IPS DF 19.7 (cell line): ENCODE measurements at regions not wholly inside any gene's neighbourhood (a gene's known extent, or its start where the extent isn't known, plus 50 kb on each side); places are given as distances from the start of the nearest gene placed in this dataset.
"Not testable (repeated sequence)": the region's sequence is repeated elsewhere in the genome, so short reads cannot be mapped to it uniquely, and the experiment has no call there.

Experiments
- DNase-seq: peaks from one replicate; pipeline ENCODE4 v3.0.0-alpha.2; 2013; ENCODE audit warnings: low read depth, low spot score

DNA sequence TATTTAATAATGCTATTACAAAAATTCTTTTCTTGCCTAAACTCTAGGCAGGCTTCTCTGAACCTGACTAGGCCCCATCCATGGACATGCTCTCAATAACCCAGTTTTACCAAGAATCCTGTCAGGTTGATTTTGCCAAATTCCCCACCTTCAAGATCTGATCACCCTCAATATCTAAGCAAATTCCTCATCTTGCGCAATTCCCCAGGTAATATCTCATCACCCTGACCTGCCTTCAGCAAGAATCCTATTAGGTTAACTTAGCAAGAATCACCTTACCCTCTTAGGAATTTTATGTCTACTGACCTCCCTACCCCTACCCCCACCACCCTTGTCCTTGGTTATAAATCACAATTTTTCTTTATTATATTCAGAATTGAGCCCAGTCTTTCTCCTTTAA, 579.1 kb downstream of the C4orf33 start:
- DNase-seq, result no peak

DNA sequence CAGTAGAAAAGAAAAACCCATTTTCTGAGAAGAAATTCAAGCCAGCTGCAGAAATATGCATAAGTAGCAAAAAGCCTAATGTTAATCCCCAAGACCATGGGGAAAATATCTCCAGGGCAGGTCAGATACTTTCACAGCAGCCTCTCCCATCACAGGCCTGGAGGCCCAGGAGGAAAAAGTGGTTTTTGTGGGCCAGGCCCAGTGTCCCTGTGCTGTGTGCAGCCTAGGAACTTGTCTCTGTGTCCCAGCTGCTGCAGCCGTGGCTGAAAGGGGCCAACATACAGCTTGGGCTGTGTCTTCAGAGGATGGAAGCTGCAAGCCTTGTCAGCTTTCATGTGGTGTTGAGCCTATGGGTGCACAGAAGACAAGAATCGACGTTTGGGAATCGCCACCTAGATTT, 581.0 kb downstream of the C4orf33 start:
- no peak for DNase-seq

GRCh38 chr4:129682586-129682985, 586.6 kb downstream of the C4orf33 start:
- DNase-seq, result no peak

GRCh38 chr4:129707949-129708348, 612.0 kb downstream of the C4orf33 start:
- no peak for DNase-seq

- no peak for DNase-seq
Measured at GRCh38 chr4:129708784-129709183, 612.8 kb downstream of the C4orf33 start.

- no peak for DNase-seq
Measured at GRCh38 chr4:129738175-129738574, 642.2 kb downstream of the C4orf33 start.

GRCh38 chr4:129747756-129748155, 651.8 kb downstream of the C4orf33 start:
- no peak for DNase-seq

- DNase-seq, result no peak
Measured at GRCh38 chr4:129748991-129749390, 653.0 kb downstream of the C4orf33 start.

DNA sequence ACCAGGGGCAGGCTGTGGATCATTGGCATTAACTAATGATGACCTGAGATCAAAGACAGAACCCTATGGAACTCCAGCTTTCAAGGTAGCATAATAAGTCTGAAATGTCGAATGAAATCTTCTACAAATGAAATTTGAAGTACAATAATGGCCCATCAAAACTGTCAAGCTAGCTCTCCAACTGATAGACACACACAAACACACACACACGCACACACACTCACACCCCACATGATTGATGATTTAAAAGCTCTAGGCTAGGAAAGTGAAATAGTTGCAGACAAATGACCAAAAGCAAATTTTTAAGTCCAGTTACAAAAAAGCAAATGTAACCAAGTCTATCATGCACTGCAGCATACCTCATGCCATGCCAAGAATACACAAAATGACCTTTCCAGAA, 655.7 kb downstream of the C4orf33 start:
- DNase-seq, result no peak

DNA sequence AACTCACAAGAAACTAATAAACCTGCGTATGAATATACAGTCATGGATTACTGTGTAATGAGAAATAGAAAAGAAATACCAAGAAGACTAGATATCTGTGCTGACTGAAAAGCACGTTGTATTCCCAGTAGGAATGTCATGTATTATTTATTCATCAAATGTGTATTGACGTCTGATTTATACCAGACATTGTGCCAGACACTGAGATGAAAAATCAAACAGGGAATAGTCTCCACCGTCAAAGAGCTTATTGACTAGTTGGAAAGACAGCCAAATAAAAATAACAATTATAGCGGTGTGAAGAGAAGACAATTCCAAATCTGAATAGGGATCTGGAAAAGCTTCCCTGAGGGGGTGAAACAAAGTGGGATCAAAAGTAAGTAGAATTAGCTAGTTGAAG, 687.6 kb downstream of the C4orf33 start:
- DNase-seq, result no peak

- DNase-seq, result no peak
Measured at GRCh38 chr4:129788486-129788885, 692.5 kb downstream of the C4orf33 start.

DNA sequence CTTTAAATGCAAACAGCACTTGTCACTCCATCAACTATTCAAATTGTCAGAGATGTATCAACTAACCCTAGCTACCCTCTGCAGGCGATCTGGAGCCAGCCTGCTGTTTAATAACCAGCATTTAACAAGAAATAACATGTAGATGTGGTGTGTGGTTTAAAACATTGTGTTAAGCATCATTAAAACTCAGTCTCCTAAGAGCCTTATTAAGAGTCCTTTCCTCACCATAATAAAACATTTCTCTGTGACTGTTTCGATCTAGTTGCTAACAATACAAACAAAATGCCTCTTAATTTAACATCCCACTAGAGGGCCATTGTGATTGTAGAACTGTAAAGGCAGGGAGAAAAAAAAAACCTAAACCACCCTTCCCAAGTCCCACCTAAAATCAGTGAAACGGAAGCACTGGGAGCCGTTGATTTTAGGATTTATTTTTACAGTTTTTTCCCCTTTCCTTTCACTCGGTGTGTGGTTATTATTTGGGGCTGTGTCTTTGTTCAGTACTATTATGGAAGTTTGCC, 708.6 kb downstream of the C4orf33 start:
- DNase-seq, result no peak

- DNase-seq, result no peak
Measured at GRCh38 chr4:129806986-129807385, 711.0 kb downstream of the C4orf33 start.

- no peak for DNase-seq
Measured at GRCh38 chr4:129808242-129808641, 712.3 kb downstream of the C4orf33 start.

DNA sequence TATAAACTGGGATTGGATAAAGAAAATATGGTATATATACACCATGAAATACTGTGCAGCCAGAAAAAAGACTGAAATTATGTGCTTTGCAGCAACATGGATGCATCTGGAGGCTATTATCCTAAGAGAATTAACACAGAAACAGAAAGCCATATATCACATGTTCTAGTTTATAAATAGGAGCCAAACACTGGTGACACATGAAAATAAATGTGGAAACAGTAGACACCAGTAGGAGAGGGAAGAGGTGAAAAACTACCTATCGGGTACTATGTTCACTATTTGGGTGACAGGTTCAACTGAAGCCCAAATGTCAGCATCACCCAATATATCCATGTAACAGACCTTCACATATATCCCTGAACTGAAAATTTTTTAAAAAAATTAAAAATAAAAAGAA, 725.1 kb downstream of the C4orf33 start:
- DNase-seq, result no peak

GRCh38 chr4:129821963-129822362, 726.0 kb downstream of the C4orf33 start:
- DNase-seq, result no peak

- DNase-seq, result no peak
Measured at GRCh38 chr4:129822701-129823100, 726.7 kb downstream of the C4orf33 start.

DNA sequence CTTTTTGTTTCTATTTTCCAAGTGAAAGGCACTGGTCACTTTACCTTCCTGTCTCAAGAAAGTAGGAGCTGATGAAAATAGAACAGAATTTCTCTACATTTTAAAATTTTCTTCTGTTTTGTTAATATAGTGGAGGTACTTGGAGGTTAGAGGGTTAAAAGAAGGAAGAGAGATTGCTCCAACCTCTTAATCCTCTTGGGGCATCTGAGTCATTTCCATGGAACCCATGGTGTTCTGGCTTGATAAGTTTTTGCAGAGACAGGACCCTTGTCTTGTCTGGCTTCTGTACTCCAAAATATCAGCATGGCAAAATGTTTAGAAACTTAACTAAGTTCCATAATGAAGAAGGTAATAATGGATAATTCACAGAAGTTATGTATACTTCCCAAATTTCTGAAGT, 727.2 kb downstream of the C4orf33 start:
- no peak for DNase-seq

- DNase-seq, result no peak
Measured at GRCh38 chr4:129829373-129829772, 733.4 kb downstream of the C4orf33 start.

- DNase-seq, result no peak
Measured at GRCh38 chr4:129839687-129840086, 743.7 kb downstream of the C4orf33 start.

GRCh38 chr4:129842096-129842495, 746.1 kb downstream of the C4orf33 start:
- DNase-seq, result no peak

GRCh38 chr4:129852434-129852833, 756.5 kb downstream of the C4orf33 start:
- no peak for DNase-seq

GRCh38 chr4:129853685-129854467, 757.9 kb downstream of the C4orf33 start:
- DNase-seq, result not testable (repeated sequence)

GRCh38 chr4:129862461-129862860, 766.5 kb downstream of the C4orf33 start:
- DNase-seq, result no peak
